Activated CD4-positive, alpha-beta T cell treated with anti-CD3 and anti-CD28 coated beads, Interleukin-2, Interleukin-4, amounts not matched to agents 100 ng/mL and 50 ng/mL, durations not matched to agents 16 hours and 8 hours (primary cell): ENCODE measurements at regions not wholly inside any gene's neighbourhood (a gene's known extent, or its start where the extent isn't known, plus 50 kb on each side); places are given as distances from the start of the nearest gene placed in this dataset.
A peak's percentile ranks its signal among the peaks of the same experiment; 100 is the strongest.

Source experiments
- DNase-seq: peaks from one replicate; pipeline ENCODE4 v3.0.0-alpha.2; 2020; ENCODE audit warnings: low spot score

- DNase-seq, result no peak
These were observed 94.4 kb upstream of the FOXC1 start for GRCh38 chr6:1515280-1515679.

GRCh38 chr6:1515781-1516180 is 93.9 kb upstream of the FOXC1 start:
- no peak for DNase-seq

- no peak for DNase-seq
These were observed 92.8 kb upstream of the FOXC1 start for GRCh38 chr6:1516742-1517520.

- no peak for DNase-seq
These were observed 90.9 kb upstream of the FOXC1 start for GRCh38 chr6:1518855-1519254.

GRCh38 chr6:1519597-1519996 is 90.1 kb upstream of the FOXC1 start:
- no peak for DNase-seq

GRCh38 chr6:1522779-1523178 is 86.9 kb upstream of the FOXC1 start:
- DNase-seq, result no peak

GRCh38 chr6:1524040-1524480 is 85.7 kb upstream of the FOXC1 start:
- DNase-seq, result peak; percentile 78

GRCh38 chr6:1525364-1526038 is 84.2 kb upstream of the FOXC1 start:
- no peak for DNase-seq

GRCh38 chr6:1526398-1527072 is 83.2 kb upstream of the FOXC1 start:
- no peak for DNase-seq

GRCh38 chr6:1527073-1527457 is 82.7 kb upstream of the FOXC1 start:
- DNase-seq, result peak; percentile 44

- peak; percentile 53 for DNase-seq
These were observed 74.4 kb upstream of the FOXC1 start for GRCh38 chr6:1535295-1535694.

GRCh38 chr6:1536526-1537429 is 72.9 kb upstream of the FOXC1 start:
- no peak for DNase-seq

- no peak for DNase-seq
These were observed 71.3 kb upstream of the FOXC1 start for GRCh38 chr6:1538369-1538768.

- no peak for DNase-seq
These were observed 70.8 kb upstream of the FOXC1 start for GRCh38 chr6:1538810-1539478.

- DNase-seq, result no peak
These were observed 68.7 kb upstream of the FOXC1 start for GRCh38 chr6:1540864-1541521.

GRCh38 chr6:1542335-1542734 is 67.4 kb upstream of the FOXC1 start:
- no peak for DNase-seq

- DNase-seq, result no peak
These were observed 67.0 kb upstream of the FOXC1 start for GRCh38 chr6:1542764-1543163.

GRCh38 chr6:1544000-1544399 is 65.7 kb upstream of the FOXC1 start:
- no peak for DNase-seq

GRCh38 chr6:1544603-1545002 is 65.1 kb upstream of the FOXC1 start:
- DNase-seq, result no peak

GRCh38 chr6:1545654-1546053 is 64.1 kb upstream of the FOXC1 start:
- DNase-seq, result no peak

- no peak for DNase-seq
These were observed 61.9 kb upstream of the FOXC1 start for GRCh38 chr6:1547785-1548184.
